ENCODE measurements at regions not wholly inside any gene's neighbourhood (a gene's known extent, or its start where the extent isn't known, plus 50 kb on each side); places are given as distances from the start of the nearest gene placed in this dataset.

- TF ChIP-seq POLR2A (IDR thresholded peaks at IDR 0.05) = no peak
- TF ChIP-seq, protein P1, sequence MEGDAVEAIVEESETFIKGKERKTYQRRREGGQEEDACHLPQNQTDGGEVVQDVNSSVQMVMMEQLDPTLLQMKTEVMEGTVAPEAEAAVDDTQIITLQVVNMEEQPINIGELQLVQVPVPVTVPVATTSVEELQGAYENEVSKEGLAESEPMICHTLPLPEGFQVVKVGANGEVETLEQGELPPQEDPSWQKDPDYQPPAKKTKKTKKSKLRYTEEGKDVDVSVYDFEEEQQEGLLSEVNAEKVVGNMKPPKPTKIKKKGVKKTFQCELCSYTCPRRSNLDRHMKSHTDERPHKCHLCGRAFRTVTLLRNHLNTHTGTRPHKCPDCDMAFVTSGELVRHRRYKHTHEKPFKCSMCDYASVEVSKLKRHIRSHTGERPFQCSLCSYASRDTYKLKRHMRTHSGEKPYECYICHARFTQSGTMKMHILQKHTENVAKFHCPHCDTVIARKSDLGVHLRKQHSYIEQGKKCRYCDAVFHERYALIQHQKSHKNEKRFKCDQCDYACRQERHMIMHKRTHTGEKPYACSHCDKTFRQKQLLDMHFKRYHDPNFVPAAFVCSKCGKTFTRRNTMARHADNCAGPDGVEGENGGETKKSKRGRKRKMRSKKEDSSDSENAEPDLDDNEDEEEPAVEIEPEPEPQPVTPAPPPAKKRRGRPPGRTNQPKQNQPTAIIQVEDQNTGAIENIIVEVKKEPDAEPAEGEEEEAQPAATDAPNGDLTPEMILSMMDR (IDR thresholded peaks at IDR 0.05 in 8 of 11, conservative IDR thresholded peaks at IDR 0.05 in 3 of 11) = no peak
- TF ChIP-seq POLR2AphosphoS5 (IDR thresholded peaks at IDR 0.05) = no peak
- Histone ChIP-seq H3K9me3 (peaks cover 0 to 4% (median 0%) of the 10 kb centered on the region in 8 donors), H3K27ac (no peak overlapping the region), H3K36me3 (no peaks in the 10 kb centered on the region), H3K4me3 (no peak overlapping the region), H3K27me3 (replicated peaks in 1 of 7) (no peaks in the 10 kb centered on the region), H3K4me1 (no peaks in the 10 kb centered on the region)
- no peak for DNase-seq
- intact Hi-C loops (cut with DNase I; ENCODE audit: low total_unique reads) = no loop called here
- 3 to 9% (median 6%) methylated on average over 1 of the region's 1 CpG for WGBS, 5 donors
Measured at GRCh38 chr20:6515261-6515660, 252.2 kb upstream of the BMP2 start.

- no peak overlapping the region for H3K4me3 ChIP-seq
- H3K9me3 ChIP-seq = peaks cover 0 to 14% (median 0%) of the 10 kb centered on the region in 8 donors
- WGBS, 5 donors = 69 to 86% (median 81%) methylated on average over 6 of the region's 6 CpGs
- H3K36me3 ChIP-seq = no peaks in the 10 kb centered on the region
- no peak for DNase-seq
- H3K27me3 ChIP-seq (replicated peaks in 1 of 7) = no peaks in the 10 kb centered on the region
- H3K27ac ChIP-seq = no peak overlapping the region
- intact Hi-C loops (cut with DNase I; ENCODE audit: low total_unique reads) = no loop called here
- H3K4me1 ChIP-seq = no peaks in the 10 kb centered on the region
- TF ChIP-seq POLR2AphosphoS5 (IDR thresholded peaks at IDR 0.05) (no peak), POLR2A (IDR thresholded peaks at IDR 0.05) (no peak)
- TF ChIP-seq, protein P1 (IDR thresholded peaks at IDR 0.05 in 8 of 11, conservative IDR thresholded peaks at IDR 0.05 in 3 of 11) = no peak
Measured at GRCh38 chr20:6513599-6513998, 253.9 kb upstream of the BMP2 start.

GRCh38 chr20:6509374-6509773 lies 258.1 kb upstream of the BMP2 start:
- DNase-seq = no peak
- no peak overlapping the region for H3K4me3 ChIP-seq
- H3K36me3 ChIP-seq = no peaks in the 10 kb centered on the region
- WGBS, 5 donors = 43 to 89% (median 54%) methylated on average over 1 of the region's 1 CpG
- H3K4me1 ChIP-seq = no peaks in the 10 kb centered on the region
- TF ChIP-seq, protein P1 (IDR thresholded peaks at IDR 0.05 in 8 of 11, conservative IDR thresholded peaks at IDR 0.05 in 3 of 11) = no peak
- TF ChIP-seq POLR2A (IDR thresholded peaks at IDR 0.05) = no peak
- intact Hi-C loops (cut with DNase I; ENCODE audit: low total_unique reads) = no loop called here
- peaks cover 0 to 14% (median 0%) of the 10 kb centered on the region in 8 donors for H3K9me3 ChIP-seq
- no peak overlapping the region for H3K27ac ChIP-seq
- H3K27me3 ChIP-seq (replicated peaks in 1 of 7) = no peaks in the 10 kb centered on the region

DNA sequence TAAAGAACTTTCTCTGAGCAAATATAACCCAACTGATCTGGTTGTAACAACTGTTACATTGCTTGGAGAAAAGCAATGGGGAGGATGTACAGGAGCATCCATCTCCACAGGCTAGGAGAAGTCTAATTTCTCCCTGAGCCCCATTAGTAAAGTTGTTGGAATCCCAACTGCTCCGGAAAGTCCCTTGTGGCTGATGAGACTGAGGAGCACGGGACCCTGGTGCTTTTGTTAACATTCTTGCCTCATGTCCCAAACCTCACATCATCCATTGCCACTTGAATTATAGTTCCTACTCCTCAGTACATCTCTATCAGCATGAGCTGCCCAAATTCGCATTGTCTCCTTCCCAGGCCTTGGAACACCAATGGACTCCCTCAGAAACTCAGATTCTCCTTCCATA lies 260.6 kb upstream of the BMP2 start:
- H3K36me3 ChIP-seq = no peaks in the 10 kb centered on the region
- no peaks in the 10 kb centered on the region for H3K4me1 ChIP-seq
- WGBS, 5 donors = 48 to 74% (median 63%) methylated on average over 3 of the region's 3 CpGs
- no peak for DNase-seq
- intact Hi-C loops (cut with DNase I; ENCODE audit: low total_unique reads) = no loop called here
- H3K4me3 ChIP-seq = no peak overlapping the region
- TF ChIP-seq, protein P1 (IDR thresholded peaks at IDR 0.05 in 8 of 11, conservative IDR thresholded peaks at IDR 0.05 in 3 of 11) = no peak
- no peak for TF ChIP-seq POLR2AphosphoS5 (IDR thresholded peaks at IDR 0.05)
- no peak for TF ChIP-seq POLR2A (IDR thresholded peaks at IDR 0.05)
- H3K9me3 ChIP-seq = peaks cover 0 to 10% (median 0%) of the 10 kb centered on the region in 8 donors
- no peaks in the 10 kb centered on the region for H3K27me3 ChIP-seq (replicated peaks in 1 of 7)
- no peak overlapping the region for H3K27ac ChIP-seq

Measured in spleen (tissue), 11 donors.